CMK (cell line): ENCODE measurements at regions not wholly inside any gene's neighbourhood (a gene's known extent, or its start where the extent isn't known, plus 50 kb on each side); places are given as distances from the start of the nearest gene placed in this dataset.

Experiments
- DNase-seq: peaks from one replicate; pipeline ENCODE4 v3.0.0-alpha.2; 2010; ENCODE audit warnings: low read depth

GRCh38 chr6:3587660-3588059 is 130.8 kb upstream of the SLC22A23 start:
- no peak for DNase-seq

DNA sequence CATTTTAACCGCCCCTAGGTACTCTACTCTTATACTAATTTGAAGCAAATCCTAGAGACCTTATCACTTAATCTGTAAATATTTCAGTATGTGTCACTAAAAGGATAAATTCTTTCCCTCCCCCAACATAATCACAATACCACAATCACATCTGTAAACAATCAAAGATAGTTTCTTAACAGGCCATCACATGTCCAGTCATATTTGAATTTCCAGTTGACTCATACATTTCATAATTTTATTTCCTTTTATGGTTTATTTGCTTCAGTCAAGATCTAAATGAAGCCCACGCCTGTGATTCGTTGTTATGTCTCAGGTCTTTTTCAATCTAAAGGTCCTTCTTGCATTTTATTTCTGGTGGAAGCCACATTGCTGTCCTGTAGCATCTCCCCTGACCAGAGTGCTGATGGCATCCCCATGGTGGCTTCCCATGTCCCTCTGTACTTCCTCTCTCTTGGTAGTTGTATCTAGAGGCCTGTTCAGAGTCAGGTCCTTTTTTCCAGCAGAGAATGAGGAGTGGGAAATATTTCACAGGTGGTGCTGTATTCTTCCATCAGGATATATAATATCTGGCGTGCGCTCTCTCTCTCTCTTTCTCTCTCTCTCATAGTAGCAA is 128.6 kb upstream of the SLC22A23 start:
- no peak for DNase-seq

GRCh38 chr6:3584606-3585005 is 127.8 kb upstream of the SLC22A23 start:
- DNase-seq, result no peak

DNA sequence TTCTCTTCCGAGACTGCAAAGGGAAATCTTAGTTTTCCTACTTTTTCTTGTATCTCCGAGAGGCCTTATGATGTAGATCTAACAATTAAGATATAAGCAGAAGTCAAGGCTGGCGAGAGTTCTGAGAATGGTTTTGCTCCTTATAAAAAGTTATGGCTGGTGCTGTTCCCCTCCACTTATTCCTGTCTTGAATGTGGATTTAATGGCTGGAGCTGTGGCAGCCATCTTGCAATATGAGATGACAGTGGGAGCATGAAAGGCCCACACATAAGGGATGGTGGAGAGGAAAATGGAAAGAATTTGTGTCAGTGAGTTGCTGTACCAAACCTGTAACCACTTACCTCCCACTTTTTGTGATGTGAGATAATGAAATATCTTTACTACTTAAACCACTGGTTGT is 124.6 kb upstream of the SLC22A23 start:
- DNase-seq, result no peak

DNA sequence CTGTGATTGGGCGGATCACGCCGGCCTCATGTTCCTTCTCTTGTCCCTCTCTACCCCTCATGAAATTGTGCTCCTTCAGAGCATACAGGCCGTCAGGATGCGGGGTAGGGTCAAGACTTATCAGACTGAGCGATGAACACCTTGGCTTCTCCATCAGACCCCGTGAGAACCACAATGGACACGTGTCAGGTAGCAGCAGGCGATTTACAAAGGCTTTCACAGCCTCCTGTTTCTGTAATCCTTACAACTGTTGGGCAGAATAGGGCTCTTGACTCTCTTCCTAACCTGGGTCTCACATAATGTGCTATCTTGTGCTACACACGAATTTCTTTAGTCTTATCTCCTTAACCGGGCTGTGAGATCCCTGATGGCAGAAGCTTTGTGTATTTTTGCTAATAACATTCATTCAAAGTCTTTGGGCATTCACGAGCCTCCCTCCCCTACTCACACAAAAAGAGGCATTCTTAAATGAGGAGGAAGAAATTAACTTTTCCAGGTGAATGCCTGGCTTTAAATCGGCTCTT is 122.9 kb upstream of the SLC22A23 start:
- DNase-seq, result no peak

DNA sequence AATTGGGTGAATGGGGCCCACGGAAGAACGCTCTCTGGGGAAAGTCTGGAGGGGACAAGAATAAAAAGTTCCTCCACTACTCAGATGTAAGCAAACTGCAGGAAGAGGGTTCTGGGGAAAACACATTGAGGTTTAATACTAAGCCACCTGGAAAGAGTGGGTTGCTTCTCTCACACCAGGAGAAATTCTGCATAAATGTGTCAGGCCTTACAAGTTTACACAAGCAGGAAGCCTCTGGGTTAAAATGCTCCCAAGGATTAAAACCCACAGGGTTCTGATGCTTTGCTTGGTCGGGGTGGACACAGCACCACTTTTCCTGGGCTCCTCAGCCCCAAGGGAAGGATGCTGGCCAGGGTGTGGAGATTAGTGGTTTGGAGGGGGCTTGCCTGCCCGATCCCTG is 122.1 kb upstream of the SLC22A23 start:
- no peak for DNase-seq

DNA sequence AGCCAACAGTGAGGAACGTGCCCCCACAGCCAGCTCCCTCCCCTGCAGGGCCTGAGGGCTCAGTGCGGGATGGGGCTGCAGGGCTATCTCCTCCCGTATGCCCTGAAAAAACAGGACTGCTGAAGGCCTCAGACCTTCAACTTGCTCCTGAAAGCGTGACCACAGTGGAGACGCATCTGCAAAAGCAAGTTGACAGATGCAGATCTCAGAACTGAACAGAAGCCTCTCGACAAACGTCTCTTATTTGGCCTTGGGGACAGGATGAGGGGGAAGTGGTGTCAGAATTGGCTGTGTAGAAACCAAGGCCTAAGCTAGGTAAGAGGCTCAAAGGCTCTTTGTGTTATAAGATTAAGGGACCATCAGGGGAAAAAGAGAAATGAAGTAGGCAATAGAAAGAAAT is 120.7 kb upstream of the SLC22A23 start:
- no peak for DNase-seq

GRCh38 chr6:3575701-3576100 is 118.9 kb upstream of the SLC22A23 start:
- no peak for DNase-seq

DNA sequence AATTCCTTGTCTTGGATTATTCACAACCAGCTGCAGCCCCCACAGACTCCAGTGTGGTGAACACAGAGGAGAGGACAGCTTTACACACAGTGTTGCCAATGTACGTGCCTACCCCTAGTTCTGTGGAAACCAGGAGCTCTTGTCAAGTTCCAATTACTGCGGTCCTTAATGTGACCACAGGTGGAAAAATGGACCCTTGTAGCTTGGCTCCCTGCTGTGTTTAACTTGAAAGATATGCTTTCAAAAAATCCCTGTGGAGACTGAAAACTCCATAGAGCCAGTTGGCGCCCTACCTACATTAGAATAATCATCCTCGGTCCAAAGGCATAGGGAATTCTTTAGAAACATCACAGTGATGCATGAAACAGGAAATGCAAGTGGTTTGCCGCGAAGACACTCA is 118.3 kb upstream of the SLC22A23 start:
- DNase-seq, result no peak

GRCh38 chr6:3573670-3574069 is 116.8 kb upstream of the SLC22A23 start:
- DNase-seq, result no peak

DNA sequence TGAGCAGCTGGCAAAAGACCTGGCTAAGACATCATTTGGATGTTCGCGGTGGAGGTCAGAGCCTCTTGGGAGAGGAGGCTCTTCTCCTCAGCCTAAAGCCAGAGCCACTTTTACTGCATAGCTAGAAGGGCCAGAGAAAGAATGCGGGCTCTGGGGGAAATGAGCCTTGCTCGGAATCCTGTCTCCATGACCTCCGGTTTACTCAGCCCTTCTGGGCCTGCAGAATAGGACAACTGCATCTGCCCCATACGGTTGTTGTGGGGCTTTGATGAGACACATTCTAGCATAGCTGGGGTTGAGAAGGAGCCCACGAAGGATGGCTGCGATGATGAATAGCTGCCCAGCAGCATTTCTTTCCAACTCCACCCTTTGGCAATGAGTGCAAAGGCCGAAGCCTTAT is 115.0 kb upstream of the SLC22A23 start:
- no peak for DNase-seq

DNA sequence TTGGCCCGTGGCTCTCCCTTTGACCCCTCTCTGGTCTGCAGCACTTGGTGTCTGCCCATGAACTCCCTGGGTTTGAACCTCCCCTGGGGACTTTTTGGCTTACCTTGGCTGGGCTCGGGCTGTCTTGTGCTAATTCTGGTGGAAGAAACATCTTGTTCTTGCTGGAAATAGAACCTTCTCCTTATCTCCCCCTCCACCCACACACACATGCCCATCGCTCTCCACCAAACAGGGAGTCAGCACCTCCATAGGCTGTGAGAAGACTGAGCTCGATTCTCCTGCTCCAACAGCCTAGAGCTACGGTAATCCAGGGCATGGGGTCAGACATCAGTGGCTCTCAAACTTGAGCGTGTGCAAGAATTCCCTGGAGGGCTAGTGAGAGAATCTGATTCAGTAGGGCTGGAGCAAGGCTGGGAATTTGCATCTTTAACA is 114.4 kb upstream of the SLC22A23 start:
- DNase-seq, result no peak

DNA sequence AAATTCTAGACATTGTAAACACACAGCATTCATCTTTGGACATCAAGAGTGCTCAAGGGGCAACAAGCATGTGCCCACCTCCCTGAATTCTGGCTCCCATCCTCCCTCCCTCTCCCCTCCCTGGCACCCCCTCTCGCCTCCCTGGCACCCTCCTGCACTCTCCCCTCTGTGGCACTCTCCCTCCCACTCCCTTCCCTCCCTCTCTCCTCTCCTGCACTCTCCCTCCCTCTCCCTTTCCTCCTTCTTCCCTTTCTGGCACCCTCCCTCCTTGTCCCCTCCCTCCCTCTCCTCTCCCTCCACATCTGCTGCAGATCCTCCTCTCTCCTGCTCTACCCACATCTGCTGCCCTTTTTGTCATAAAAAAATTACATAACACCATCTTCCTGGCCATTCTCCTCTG is 113.0 kb upstream of the SLC22A23 start:
- DNase-seq, result no peak

DNA sequence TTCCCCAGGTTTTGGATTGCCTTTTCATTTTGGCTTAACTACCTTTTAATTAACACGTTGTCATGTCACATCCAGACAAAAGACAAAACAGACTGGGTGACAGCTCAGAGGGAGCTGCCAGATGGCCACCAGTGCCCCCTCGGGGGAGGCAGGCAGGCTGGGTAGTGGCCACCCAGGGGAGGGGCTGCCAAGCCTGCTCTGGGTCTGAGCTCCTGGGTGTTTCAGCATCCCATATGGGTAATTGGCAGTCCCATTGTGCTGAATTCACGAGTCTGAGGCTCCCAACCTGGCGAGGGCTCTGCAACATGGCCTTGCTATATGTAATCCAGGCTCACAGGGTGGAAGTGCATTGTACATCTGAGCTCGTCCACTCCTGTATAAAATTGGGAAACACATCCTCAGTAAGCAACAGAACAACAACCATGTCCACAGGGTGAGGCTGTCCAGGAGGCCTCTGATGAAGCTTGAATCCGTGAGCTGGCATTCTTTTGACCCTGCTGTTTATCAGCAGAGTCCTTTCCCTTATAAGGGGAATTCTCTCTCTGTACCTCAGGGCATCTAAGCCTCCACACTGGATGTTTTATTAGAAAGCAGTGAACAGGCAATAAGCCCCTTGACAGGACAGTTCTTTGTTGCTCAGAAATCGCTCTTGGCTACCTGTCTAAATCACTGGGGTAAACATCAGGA is 111.7 kb upstream of the SLC22A23 start:
- DNase-seq, result no peak

DNA sequence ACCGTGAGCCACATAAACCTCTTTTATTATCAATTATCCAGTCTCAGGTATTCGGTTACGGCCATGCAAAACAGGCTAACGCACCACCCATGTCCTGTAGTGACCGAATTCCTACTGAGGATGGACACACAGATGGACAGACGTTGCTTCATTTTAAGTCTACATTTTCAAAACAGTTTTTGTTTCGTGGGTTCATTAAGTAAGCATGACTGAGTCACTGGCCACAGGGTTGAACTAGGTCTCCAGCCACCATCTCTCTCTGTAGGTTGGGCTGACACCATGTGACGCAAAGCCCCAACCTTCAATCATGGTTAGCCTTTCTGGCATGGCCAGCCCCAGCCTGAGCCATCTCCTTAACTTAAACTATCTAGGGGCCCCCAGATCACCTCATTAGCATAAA is 110.0 kb upstream of the SLC22A23 start:
- DNase-seq, result no peak

GRCh38 chr6:3565291-3565690 is 108.4 kb upstream of the SLC22A23 start:
- no peak for DNase-seq

DNA sequence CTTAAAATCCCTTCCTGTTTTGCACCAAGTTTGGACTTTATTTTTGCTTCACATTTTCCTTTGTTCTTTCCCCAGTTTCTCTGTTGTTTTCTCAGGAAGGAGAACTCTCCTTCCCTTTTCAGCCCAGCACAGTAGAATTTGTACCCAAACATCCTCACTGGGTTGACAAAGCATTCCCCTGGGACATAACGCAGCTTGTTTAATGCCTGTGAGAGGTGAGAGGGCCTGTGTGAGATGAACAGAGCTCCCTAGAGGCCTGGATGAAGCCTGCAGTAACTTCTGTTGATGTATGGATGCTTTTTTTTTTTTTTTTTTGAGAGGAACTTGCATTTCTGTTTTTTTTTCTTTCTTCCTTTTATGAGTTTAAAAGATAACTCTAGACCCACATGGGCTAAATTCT is 104.9 kb upstream of the SLC22A23 start:
- DNase-seq, result no peak

DNA sequence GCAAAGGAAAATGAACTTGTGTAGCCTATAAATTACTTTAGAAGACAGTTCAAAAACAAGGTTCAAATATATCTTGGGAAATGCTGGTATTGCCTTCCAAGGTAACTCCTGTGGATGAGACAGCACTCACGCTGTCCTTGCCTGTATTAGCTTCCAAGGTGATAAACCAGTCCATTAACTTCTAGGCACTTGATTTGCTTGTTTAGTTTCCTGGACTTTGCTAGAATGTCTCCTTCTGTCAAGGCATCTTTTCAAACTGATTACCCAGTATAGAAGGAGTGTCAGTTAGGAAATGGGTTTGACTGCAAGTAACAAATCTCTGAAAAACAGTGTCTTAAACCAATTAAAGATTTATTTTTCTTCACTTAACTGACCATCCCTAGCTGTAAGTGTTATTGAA is 103.4 kb upstream of the SLC22A23 start:
- no peak for DNase-seq

DNA sequence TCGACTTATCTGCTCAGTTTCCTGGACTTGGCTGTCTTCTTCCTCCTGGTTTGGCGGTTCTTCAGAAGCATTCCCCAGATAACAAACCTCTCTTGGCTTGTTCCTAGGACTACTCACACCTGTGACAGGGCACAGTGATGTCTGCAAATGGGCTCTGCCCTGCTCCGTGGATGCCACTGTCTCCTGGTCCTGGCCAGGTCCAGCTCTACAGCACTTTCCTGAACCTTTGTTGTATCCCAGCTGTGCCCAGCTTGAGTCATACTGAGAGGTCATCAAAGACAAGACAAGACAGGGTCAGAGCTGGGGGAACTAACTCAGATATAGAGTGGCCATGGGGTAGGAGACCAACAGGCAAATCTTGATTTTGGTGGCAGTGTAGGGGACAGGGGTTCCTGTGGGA is 102.7 kb upstream of the SLC22A23 start:
- DNase-seq, result no peak

DNA sequence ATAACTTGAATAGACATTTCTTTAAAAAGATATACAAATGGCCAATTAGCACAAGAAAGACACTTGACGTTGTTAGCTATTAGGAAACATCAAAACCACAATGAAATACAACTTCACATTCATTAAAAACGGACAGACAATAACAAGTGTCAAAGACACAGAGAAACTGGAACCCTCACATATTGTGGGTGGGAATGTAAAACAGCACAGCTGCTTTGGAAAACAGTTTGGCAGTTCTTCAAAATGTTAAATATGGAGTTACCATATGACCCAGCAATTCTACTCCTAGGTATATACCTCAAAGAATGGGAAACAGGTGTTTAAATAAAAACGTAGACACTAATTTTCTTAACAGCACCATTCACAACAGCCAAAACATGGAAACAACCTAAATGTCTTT is 100.5 kb upstream of the SLC22A23 start:
- DNase-seq, result no peak

DNA sequence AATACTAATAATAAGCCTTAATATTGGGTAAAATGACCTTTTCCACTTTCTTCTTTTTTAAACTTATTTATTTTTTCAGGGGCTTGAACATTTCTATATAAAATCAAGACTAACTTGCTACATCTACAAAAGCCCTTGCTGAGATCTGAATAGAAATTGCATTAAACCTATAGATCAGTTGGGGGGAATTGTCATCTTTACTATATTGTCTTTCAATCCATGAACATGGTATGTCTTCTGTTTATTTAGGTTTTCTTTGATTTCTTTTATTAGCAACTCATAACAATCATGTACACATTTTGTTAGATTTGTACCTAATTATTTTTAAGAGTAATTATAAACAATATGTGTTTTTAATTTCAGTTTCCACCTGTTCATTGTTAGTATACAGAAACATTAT is 96.4 kb upstream of the SLC22A23 start:
- DNase-seq, result no peak

- DNase-seq, result no peak
Observed at GRCh38 chr6:3551716-3552511, 95.1 kb upstream of the SLC22A23 start.

DNA sequence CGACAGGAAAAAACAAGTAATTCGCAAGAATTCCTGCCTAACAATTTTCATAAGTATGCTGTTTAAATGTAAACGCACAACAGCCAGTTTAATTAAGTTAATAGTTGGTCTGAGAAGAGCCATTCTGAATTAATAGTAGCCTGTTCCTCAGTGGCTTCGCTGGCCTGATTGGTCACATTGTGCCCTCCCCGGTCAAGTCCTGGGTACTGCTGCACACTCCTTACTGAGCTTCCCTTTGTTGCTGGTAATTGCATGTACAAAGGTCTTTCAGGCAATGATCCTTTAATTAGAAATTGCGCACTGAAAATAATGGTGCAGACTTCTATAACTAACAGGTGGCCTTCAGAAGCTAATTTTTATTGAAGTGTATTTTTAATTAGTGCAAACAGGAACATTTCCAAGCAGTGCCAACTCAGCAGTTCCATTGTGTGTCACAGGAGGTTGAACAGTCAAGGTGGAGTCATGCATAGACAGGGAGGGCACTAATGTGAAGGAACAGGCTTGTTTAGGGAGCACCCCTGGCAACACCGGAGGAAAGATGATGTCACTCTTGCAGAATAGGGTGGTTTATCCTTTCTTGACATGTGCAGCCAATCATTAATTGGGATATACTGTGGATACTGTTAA is 92.6 kb upstream of the SLC22A23 start:
- no peak for DNase-seq
